K562 (cell line): ENCODE measurements at regions not wholly inside any gene's neighbourhood (a gene's known extent, or its start where the extent isn't known, plus 50 kb on each side); places are given as distances from the start of the nearest gene placed in this dataset.

Source experiments
- ATAC-seq: fragments of 200-7000 bp; cut with Tn5 transposase; 3 replicates; pipeline ENCODE4 v1.9.1; 2020; ENCODE audit warnings: moderate library complexity
- BruUV-seq: library from RNA; stranded (reverse); fragments of 400-500 nt; replicated peaks from 2 replicates; lab custom pipeline; 2021; lab: Mats Ljungman, UMichigan
- CTCF ChIA-PET: fragments of 300-600 bp; formaldehyde crosslinking; extraction: SDS; loops from one replicate; lab custom pipeline; 2021; ENCODE audit warnings: low intra/inter-chr PET ratio; lab: Yijun Ruan, JAX
- POLR2A ChIA-PET: fragments of 300-600, 350-650 bp; sonication (Branson Sonifier 250); formaldehyde crosslinking; extraction: SDS; loops from one replicate; lab custom pipeline; 2021; ENCODE audit warnings: antibody characterized with exemption, inconsistent platforms; lab: Yijun Ruan, JAX
- DNase-seq, 4 experiments: peaks; one replicate each; pipeline versions ENCODE4 v3.0.0 to v3.0.0-alpha.2; 2011 to 2018; ENCODE audit warnings: low spot score in 3 of 4, mixed read lengths in 3 of 4; ENCODE audit errors: extremely low read depth in 1 of 4
- FAIRE-seq: peaks from 2 replicates; lab custom pipeline; 2011; peaks lifted over from hg19 to GRCh38; lab: Jason Lieb, UNC
- H2AFZ ChIP-seq: 2 replicates; pipeline ENCODE4 v1.6.0; 2011; ENCODE audit warnings: low read depth, low read length, control low read depth, inconsistent platforms
- H3K27ac ChIP-seq: fragments of 200-600 bp; 3 replicates; pipeline ENCODE4 v1.8.0; 2011; ENCODE audit warnings: low read depth, mild to moderate bottlenecking, control low read depth, inconsistent platforms, low read length, moderate library complexity, mixed read lengths; ENCODE audit errors: extremely low read depth
- H3K27me3 ChIP-seq, 2 experiments: fragments of 300-600 bp in 1 of 2; 2 replicates in 1 of 2; 3 replicates in 1 of 2; pipeline versions ENCODE4 v1.6.0 to v1.8.0; 2011; ENCODE audit warnings: inconsistent platforms in 2 of 2, low read length in 2 of 2, mild to moderate bottlenecking in 1 of 2, mixed read lengths in 1 of 2, moderate library complexity in 1 of 2; ENCODE audit not compliant: control insufficient read depth in 2 of 2, insufficient read depth in 2 of 2
- H3K36me3 ChIP-seq: fragments of 300-600 bp; 3 replicates; pipeline ENCODE4 v1.8.0; 2011; ENCODE audit warnings: mild to moderate bottlenecking, low read length, inconsistent platforms; ENCODE audit not compliant: control insufficient read depth, insufficient read depth
- H3K4me1 ChIP-seq, 2 experiments: fragments of 200-600 bp in 1 of 2; replicated peaks in 1 of 2; 2 replicates in 1 of 2; 3 replicates in 1 of 2; pipeline versions ENCODE4 v1.5.1 to v1.8.0; 2011; ENCODE audit warnings: inconsistent platforms in 2 of 2, low read length in 2 of 2, mild to moderate bottlenecking in 1 of 2, mixed read lengths in 1 of 2, moderate library complexity in 1 of 2; ENCODE audit not compliant: control insufficient read depth in 2 of 2, insufficient read depth in 2 of 2
- H3K4me2 ChIP-seq: 2 replicates; pipeline ENCODE4 v1.6.1; 2011; ENCODE audit warnings: low read length, control low read depth, inconsistent platforms, mixed read lengths; ENCODE audit not compliant: insufficient read depth
- H3K4me3 ChIP-seq: fragments of 200-600 bp; sonication (generic), shearing (Covaris generic); 2 replicates; pipeline ENCODE4 v1.5.1; 2016; ENCODE audit warnings: control low read depth, inconsistent platforms
- H3K79me2 ChIP-seq: fragments of 200-600 bp; 3 replicates; pipeline ENCODE4 v1.8.0; 2011; ENCODE audit warnings: low read length, inconsistent platforms; ENCODE audit not compliant: control insufficient read depth, insufficient read depth
- H3K9ac ChIP-seq, 2 experiments: 2 replicates each; pipeline versions ENCODE4 v1.6.0 to v1.6.1; 2011; ENCODE audit warnings: low read depth in 2 of 2, low read length in 2 of 2, control low read depth in 1 of 2, inconsistent platforms in 1 of 2, mild to moderate bottlenecking in 1 of 2, mixed read lengths in 1 of 2; ENCODE audit not compliant: insufficient read depth in 1 of 2
- H3K9me1 ChIP-seq: one replicate; pipeline ENCODE4 v1.6.0; 2011; ENCODE audit warnings: inconsistent platforms, mild to moderate bottlenecking, low read length, moderate library complexity; ENCODE audit not compliant: control insufficient read depth, insufficient read depth
- H3K9me3 ChIP-seq: replicated peaks from 2 replicates; pipeline ENCODE4 v1.5.1; 2011; ENCODE audit warnings: low read depth, low read length, inconsistent platforms; ENCODE audit not compliant: control insufficient read depth, insufficient read depth
- H4K20me1 ChIP-seq: replicated peaks from 2 replicates; pipeline ENCODE4 v1.6.1; 2011; ENCODE audit warnings: low read length, inconsistent platforms, mixed read lengths; ENCODE audit not compliant: control insufficient read depth, insufficient read depth
- EP300 ChIP-seq: IDR thresholded peaks from 2 replicates; pipeline ENCODE4 v1.6.1; 2012; ENCODE audit warnings: low read length, improper control_type of control experiment
- MTA3 ChIP-seq: fragments of 450-650 bp; formaldehyde crosslinking; IDR thresholded peaks from 2 replicates; pipeline ENCODE4 v1.6.1; 2017; ENCODE audit warnings: mild to moderate bottlenecking, borderline replicate concordance
- NR4A1 ChIP-seq, 2 experiments: fragments of 250-450 bp in 1 of 2; fragments of 450-650 bp in 1 of 2; sonication (Bioruptor Pico) in 1 of 2; IDR thresholded peaks; 2 replicates each; pipeline versions ENCODE4 v1.4.0 to v1.6.1; 2016 to 2020; ENCODE audit warnings: mild to moderate bottlenecking in 2 of 2, missing compliant biosample characterization in 1 of 2, missing genetic modification characterization in 1 of 2, moderate library complexity in 1 of 2
- PATZ1 ChIP-seq: fragments of 250-450 bp; sonication (Bioruptor Pico); IDR thresholded peaks from 2 replicates; pipeline ENCODE4 v1.5.0; 2020; ENCODE audit warnings: mild to moderate bottlenecking, borderline replicate concordance
- ZC3H4 ChIP-seq: sonication (generic); formaldehyde crosslinking; IDR thresholded peaks from 2 replicates; pipeline ENCODE4 v1.9.0; 2021; ENCODE audit warnings: missing genetic modification reagents, borderline replicate concordance
- WGBS: fragments of 100-300 bp; shearing (Covaris generic); methylation state at CpG from one replicate; pipeline ENCODE4 v1.1.6; 2016; ENCODE audit warnings: low coverage, mixed read lengths; ENCODE audit not compliant: insufficient coverage; ENCODE audit errors: missing lambda C conversion rate; 5-methylcytosine and 5-hydroxymethylcytosine counted together
- in situ Hi-C: fragments of 300-500 bp; cut with MboI; formaldehyde crosslinking; loops from 4 replicates; pipeline ENCODE4 v1.15.0; 2018; ENCODE audit warnings: inconsistent platforms, mixed read lengths
- intact Hi-C: fragments of 100-400 bp; cut with micrococcal nuclease; formaldehyde crosslinking; loops from 2 replicates; pipeline ENCODE4 v1.14.2; 2022
- TF ChIP-seq, protein P1 (sequence below): fragments of 150-350 bp; IDR thresholded peaks from 2 replicates; pipeline ENCODE4 v1.6.1; 2014; ENCODE audit warnings: low read depth, mild to moderate bottlenecking, low read length, borderline replicate concordance
- TF ChIP-seq, protein P2 (sequence below): fragments of 450-650 bp; formaldehyde crosslinking; IDR thresholded peaks from 2 replicates; pipeline ENCODE4 v1.4.0; 2020; ENCODE audit warnings: mild to moderate bottlenecking

- Histone ChIP-seq H4K20me1 (no peaks in the 10 kb centered on the region), H2AFZ (no peak overlapping the region), H3K9me1 (no peaks in the 10 kb centered on the region), H3K4me2 (no peak overlapping the region), H3K27me3 (no peaks in the 10 kb centered on the region), H3K4me1 (no peaks in the 10 kb centered on the region), H3K9me3 (no peaks in the 10 kb centered on the region), H3K27ac (no peak overlapping the region)
- in situ Hi-C loops, result no loop called here
- FAIRE-seq, result no peak
- TF ChIP-seq NR4A1 (CRISPR knock-in tag; IDR thresholded peaks at IDR 0.05) (no peak), NR4A1 (tag; IDR thresholded peaks at IDR 0.05) (no peak)
- TF ChIP-seq, all 486 proteins: peak for 0
- DNase-seq, result no peak
- no peak overlapping the region for H3K4me3 ChIP-seq
- no peak overlapping the region for H3K9ac ChIP-seq
- ChIA-PET CTCF (no interaction called here), POLR2A (no interaction called here)
- no peak for ATAC-seq
- WGBS, result 0% methylated on average over 4 of the region's 4 CpGs
- no peaks in the 10 kb centered on the region for H3K36me3 ChIP-seq
- no peaks in the 10 kb centered on the region for H3K79me2 ChIP-seq
- intact Hi-C loops, result no loop called here
- BruUV-seq, result no TSS peak
Measured at GRCh38 chr10:33799281-33799943, 464.9 kb upstream of the NRP1 start.

- no TSS peak for BruUV-seq
- CTCF ChIA-PET, result no interaction called here
- no peak for ATAC-seq
- Histone ChIP-seq H3K27ac (no peak overlapping the region), H3K4me2 (no peak overlapping the region), H3K4me3 (no peak overlapping the region), H4K20me1 (no peaks in the 10 kb centered on the region), H3K9me1 (no peaks in the 10 kb centered on the region), H3K9ac (no peak overlapping the region), H3K9me3 (no peaks in the 10 kb centered on the region), H3K79me2 (no peaks in the 10 kb centered on the region), H2AFZ (no peak overlapping the region), H3K36me3 (no peaks in the 10 kb centered on the region), H3K4me1 (no peaks in the 10 kb centered on the region), H3K27me3 (no peaks in the 10 kb centered on the region)
- intact Hi-C loops (no loop called here), in situ Hi-C loops (no loop called here)
- WGBS, result 0% methylated on average over 1 of the region's 1 CpG
- POLR2A ChIA-PET, result interaction anchor here (1.1 kb wide), 1 partner anchor 31 kb away, joined by 3 read pairs; no protein-coding TSS in a partner anchor
- DNase-seq, result no peak
- no peak for FAIRE-seq
- TF ChIP-seq PATZ1 (CRISPR knock-in tag), result no peak
- TF ChIP-seq, protein P1, sequence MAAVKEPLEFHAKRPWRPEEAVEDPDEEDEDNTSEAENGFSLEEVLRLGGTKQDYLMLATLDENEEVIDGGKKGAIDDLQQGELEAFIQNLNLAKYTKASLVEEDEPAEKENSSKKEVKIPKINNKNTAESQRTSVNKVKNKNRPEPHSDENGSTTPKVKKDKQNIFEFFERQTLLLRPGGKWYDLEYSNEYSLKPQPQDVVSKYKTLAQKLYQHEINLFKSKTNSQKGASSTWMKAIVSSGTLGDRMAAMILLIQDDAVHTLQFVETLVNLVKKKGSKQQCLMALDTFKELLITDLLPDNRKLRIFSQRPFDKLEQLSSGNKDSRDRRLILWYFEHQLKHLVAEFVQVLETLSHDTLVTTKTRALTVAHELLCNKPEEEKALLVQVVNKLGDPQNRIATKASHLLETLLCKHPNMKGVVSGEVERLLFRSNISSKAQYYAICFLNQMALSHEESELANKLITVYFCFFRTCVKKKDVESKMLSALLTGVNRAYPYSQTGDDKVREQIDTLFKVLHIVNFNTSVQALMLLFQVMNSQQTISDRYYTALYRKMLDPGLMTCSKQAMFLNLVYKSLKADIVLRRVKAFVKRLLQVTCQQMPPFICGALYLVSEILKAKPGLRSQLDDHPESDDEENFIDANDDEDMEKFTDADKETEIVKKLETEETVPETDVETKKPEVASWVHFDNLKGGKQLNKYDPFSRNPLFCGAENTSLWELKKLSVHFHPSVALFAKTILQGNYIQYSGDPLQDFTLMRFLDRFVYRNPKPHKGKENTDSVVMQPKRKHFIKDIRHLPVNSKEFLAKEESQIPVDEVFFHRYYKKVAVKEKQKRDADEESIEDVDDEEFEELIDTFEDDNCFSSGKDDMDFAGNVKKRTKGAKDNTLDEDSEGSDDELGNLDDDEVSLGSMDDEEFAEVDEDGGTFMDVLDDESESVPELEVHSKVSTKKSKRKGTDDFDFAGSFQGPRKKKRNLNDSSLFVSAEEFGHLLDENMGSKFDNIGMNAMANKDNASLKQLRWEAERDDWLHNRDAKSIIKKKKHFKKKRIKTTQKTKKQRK, result no peak
- TF ChIP-seq, protein P2, sequence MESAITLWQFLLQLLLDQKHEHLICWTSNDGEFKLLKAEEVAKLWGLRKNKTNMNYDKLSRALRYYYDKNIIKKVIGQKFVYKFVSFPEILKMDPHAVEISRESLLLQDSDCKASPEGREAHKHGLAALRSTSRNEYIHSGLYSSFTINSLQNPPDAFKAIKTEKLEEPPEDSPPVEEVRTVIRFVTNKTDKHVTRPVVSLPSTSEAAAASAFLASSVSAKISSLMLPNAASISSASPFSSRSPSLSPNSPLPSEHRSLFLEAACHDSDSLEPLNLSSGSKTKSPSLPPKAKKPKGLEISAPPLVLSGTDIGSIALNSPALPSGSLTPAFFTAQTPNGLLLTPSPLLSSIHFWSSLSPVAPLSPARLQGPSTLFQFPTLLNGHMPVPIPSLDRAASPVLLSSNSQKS (CRISPR knock-in tag), result no peak
- no peak for TF ChIP-seq EP300
- TF ChIP-seq MTA3, result no peak
- no peak for TF ChIP-seq ZC3H4 (CRISPR knock-in tag)
- TF ChIP-seq NR4A1 (CRISPR knock-in tag; IDR thresholded peaks at IDR 0.05), result no peak
- no peak for TF ChIP-seq NR4A1 (tag; IDR thresholded peaks at IDR 0.05)
Measured at GRCh38 chr10:33798754-33799153, 464.3 kb upstream of the NRP1 start.
